Body of pancreas (tissue), 4 donors: ENCODE measurements at regions not wholly inside any gene's neighbourhood (a gene's known extent, or its start where the extent isn't known, plus 50 kb on each side); places are given as distances from the start of the nearest gene placed in this dataset.

Source experiments
- ATAC-seq: fragments of 150-250 bp; one replicate; pipeline ENCODE4 v1.9.1; 2016
- DNase-seq, 4 donors: peaks; one replicate each; pipeline ENCODE4 v3.0.0-alpha.2; 2019
- H3K27ac ChIP-seq, 4 donors: fragments of 200-600 bp; sonication (generic); 1 replicate in 3 of 4; 2 replicates in 1 of 4; pipeline versions ENCODE4 v1.5.1 to v1.6.1; 2016 to 2019; ENCODE audit warnings: mild to moderate bottlenecking in 1 of 4, mixed read lengths in 1 of 4, moderate library complexity in 1 of 4
- H3K27me3 ChIP-seq, 2 donors: fragments of 200-600 bp; sonication (generic); one replicate each; pipeline ENCODE4 v1.6.0; 2016; ENCODE audit warnings: mild to moderate bottlenecking in 1 of 2
- H3K36me3 ChIP-seq, 2 donors: fragments of 200-600 bp; sonication (generic); replicated peaks in 1 of 2; 2 replicates each; pipeline ENCODE4 v1.5.1; 2016; ENCODE audit warnings: low read depth in 2 of 2; ENCODE audit not compliant: insufficient read depth in 1 of 2
- H3K4me1 ChIP-seq: fragments of 200-600 bp; sonication (generic); one replicate; pipeline ENCODE4 v1.6.0; 2016
- H3K4me3 ChIP-seq, 2 donors: fragments of 200-600 bp; sonication (generic); 1 replicate in 1 of 2; 2 replicates in 1 of 2; pipeline ENCODE4 v1.5.1; 2016 to 2019
- H3K9me3 ChIP-seq, 3 donors: fragments of 200-600 bp; sonication (generic); 1 replicate in 2 of 3; 2 replicates in 1 of 3; pipeline ENCODE4 v1.5.1; 2016
- CTCF ChIP-seq, 7 experiments: fragments of 450-650 bp in 4 of 7; fragments of 200-600 bp in 3 of 7; sonication (generic) in 3 of 7; IDR thresholded peaks; one replicate each; pipeline ENCODE4 v1.5.1; 2016 to 2019; ENCODE audit warnings: antibody characterized with exemption in 7 of 7
- POLR2A ChIP-seq, 3 donors: fragments of 450-650 bp; IDR thresholded peaks; one replicate each; pipeline ENCODE4 v1.6.1; 2016; ENCODE audit warnings: antibody characterized with exemption in 3 of 3, mild to moderate bottlenecking in 2 of 3
- WGBS, 2 donors: methylation state at CpG; one replicate each; pipeline ENCODE4 v1.1.5; 2017; 5-methylcytosine and 5-hydroxymethylcytosine counted together
- intact Hi-C: fragments of 100-400 bp; cut with DNase I; formaldehyde crosslinking; loops from one replicate; pipeline ENCODE4 v1.15.1; 2023

DNA sequence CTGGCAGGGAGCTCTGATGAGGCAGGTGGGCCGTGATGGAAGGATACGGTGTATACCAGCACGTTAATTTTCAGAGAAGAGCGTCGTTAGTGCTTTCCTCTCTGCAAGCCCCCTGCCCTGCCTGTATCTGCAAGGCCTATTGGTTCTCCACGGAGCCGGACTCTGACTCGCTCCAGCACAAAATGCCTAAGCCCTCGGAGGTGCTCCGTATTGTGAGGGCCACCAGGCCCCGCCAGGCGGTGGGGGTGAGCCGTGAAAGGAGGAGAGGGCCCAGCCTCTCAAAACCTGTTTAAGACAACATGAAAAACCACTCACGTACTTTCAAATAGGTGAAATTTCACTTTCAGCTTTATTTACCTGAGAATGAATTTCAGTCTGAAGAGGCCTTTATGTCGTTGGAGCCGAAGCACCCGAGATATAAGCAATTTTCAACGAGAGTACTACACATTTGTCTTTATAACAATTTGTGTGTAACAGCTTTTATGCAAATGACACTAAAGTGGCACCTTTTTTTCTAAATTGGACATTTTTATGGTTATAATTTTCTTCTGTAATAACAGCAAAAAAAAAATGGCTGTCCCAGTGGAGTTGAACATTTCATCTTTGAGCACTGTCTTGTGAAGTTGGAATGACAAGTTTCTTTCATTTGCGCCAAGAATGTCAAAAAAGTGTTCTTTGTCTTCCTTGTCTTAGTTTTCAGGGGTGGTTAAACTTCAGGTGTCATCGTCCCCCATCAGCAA, 749.5 kb downstream of the VRK1 start:
- Histone ChIP-seq H3K27me3 (no peaks in the 10 kb centered on the region), H3K27ac (no peak overlapping the region), H3K4me3 (no peak overlapping the region), H3K36me3 (no peaks in the 10 kb centered on the region), H3K4me1 (no peaks in the 10 kb centered on the region), H3K9me3 (no peaks in the 10 kb centered on the region)
- TF ChIP-seq POLR2A (IDR thresholded peaks at IDR 0.05) (no peak), CTCF (IDR thresholded peaks at IDR 0.05) (no peak)
- ATAC-seq, result no peak
- 84% methylated on average over 20 of the region's 20 CpGs for WGBS, 2 donors
- intact Hi-C loops, result no loop called here
- no peak for DNase-seq

- no peak overlapping the region for H3K27ac ChIP-seq
- H3K4me1 ChIP-seq, result no peaks in the 10 kb centered on the region
- intact Hi-C loops, result no loop called here
- H3K36me3 ChIP-seq, result no peaks in the 10 kb centered on the region
- WGBS, 2 donors, result 54% methylated on average over 3 of the region's 3 CpGs
- no peak for ATAC-seq
- no peaks in the 10 kb centered on the region for H3K9me3 ChIP-seq
- TF ChIP-seq CTCF (IDR thresholded peaks at IDR 0.05) (no peak), POLR2A (IDR thresholded peaks at IDR 0.05) (no peak)
- H3K4me3 ChIP-seq, result no peak overlapping the region
- DNase-seq, result no peak
- H3K27me3 ChIP-seq, result no peaks in the 10 kb centered on the region
Measured at GRCh38 chr14:97550463-97550862, 753.3 kb downstream of the VRK1 start.

DNA sequence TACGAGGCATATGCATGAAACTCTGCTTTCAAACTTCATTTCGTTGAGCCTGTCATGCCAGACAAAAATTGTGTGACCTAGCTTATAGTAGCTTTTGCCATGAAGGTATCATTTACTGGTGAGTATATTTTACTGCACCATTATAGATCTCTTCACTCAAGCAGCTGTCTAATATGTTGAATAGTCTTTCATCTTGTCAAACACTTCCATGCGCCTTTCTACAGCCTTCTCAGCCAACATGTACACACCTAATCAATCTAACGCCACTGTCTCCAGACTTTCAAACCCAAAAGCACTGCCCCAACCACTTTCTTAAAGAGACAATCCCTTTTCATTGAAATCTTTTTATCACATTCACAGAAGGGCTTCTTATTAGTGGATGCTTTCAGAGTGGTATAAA, 757.4 kb downstream of the VRK1 start:
- WGBS, 2 donors, result 39 to 43% methylated on average over 4 of the region's 4 CpGs

GRCh38 chr14:97564334-97564733, 767.2 kb downstream of the VRK1 start:
- intact Hi-C loops, result no loop called here
- Histone ChIP-seq H3K27ac (no peak overlapping the region), H3K9me3 (no peaks in the 10 kb centered on the region), H3K4me1 (no peaks in the 10 kb centered on the region), H3K4me3 (no peak overlapping the region), H3K36me3 (no peaks in the 10 kb centered on the region), H3K27me3 (no peaks in the 10 kb centered on the region)
- DNase-seq (no peak), ATAC-seq (no peak)
- no peak for TF ChIP-seq POLR2A (IDR thresholded peaks at IDR 0.05)
- no peak for TF ChIP-seq CTCF (IDR thresholded peaks at IDR 0.05)
- 41 to 54% methylated on average over 3 of the region's 3 CpGs for WGBS, 2 donors

More for the DNA sequence above, 757.4 kb downstream of the VRK1 start:
- H3K27me3 ChIP-seq, result no peaks in the 10 kb centered on the region
- no peak for TF ChIP-seq POLR2A (IDR thresholded peaks at IDR 0.05)
- TF ChIP-seq CTCF (IDR thresholded peaks at IDR 0.05), result no peak
- no peak overlapping the region for H3K27ac ChIP-seq
- ATAC-seq (no peak), DNase-seq (no peak)
- no peak overlapping the region for H3K4me3 ChIP-seq
- H3K9me3 ChIP-seq, result no peaks in the 10 kb centered on the region
- intact Hi-C loops, result no loop called here
- no peaks in the 10 kb centered on the region for H3K4me1 ChIP-seq
- no peaks in the 10 kb centered on the region for H3K36me3 ChIP-seq

GRCh38 chr14:97571201-97571600, 774.0 kb downstream of the VRK1 start:
- no peaks in the 10 kb centered on the region for H3K9me3 ChIP-seq
- H3K27ac ChIP-seq, result no peak overlapping the region
- no peak overlapping the region for H3K4me3 ChIP-seq
- no peak for DNase-seq
- no peaks in the 10 kb centered on the region for H3K27me3 ChIP-seq
- intact Hi-C loops, result no loop called here
- TF ChIP-seq CTCF (IDR thresholded peaks at IDR 0.05) (no peak), POLR2A (IDR thresholded peaks at IDR 0.05) (no peak)
- WGBS, 2 donors, result 71 to 73% methylated on average over 5 of the region's 5 CpGs
- no peaks in the 10 kb centered on the region for H3K36me3 ChIP-seq
- ATAC-seq, result no peak
- H3K4me1 ChIP-seq, result no peaks in the 10 kb centered on the region
